ENCODE measurements at regions not wholly inside any gene's neighbourhood (a gene's known extent, or its start where the extent isn't known, plus 50 kb on each side); places are given as distances from the start of the nearest gene placed in this dataset.
"Not testable (repeated sequence)": the region's sequence is repeated elsewhere in the genome, so short reads cannot be mapped to it uniquely, and the experiment has no call there.

GRCh38 chr13:42484386-42484785 is 89.6 kb upstream of the TNFSF11 start:
- DNase-seq = no peak

GRCh38 chr13:42485272-42485671 is 88.7 kb upstream of the TNFSF11 start:
- DNase-seq = no peak

GRCh38 chr13:42486711-42487198 is 87.2 kb upstream of the TNFSF11 start:
- no peak for DNase-seq

- DNase-seq = no peak
These were observed 86.7 kb upstream of the TNFSF11 start for GRCh38 chr13:42487221-42487620.

- no peak for DNase-seq
These were observed 83.3 kb upstream of the TNFSF11 start for GRCh38 chr13:42490676-42491075.

- no peak for DNase-seq
These were observed 81.5 kb upstream of the TNFSF11 start for GRCh38 chr13:42492372-42492920.

GRCh38 chr13:42494157-42494556 is 79.8 kb upstream of the TNFSF11 start:
- DNase-seq = no peak

- no peak for DNase-seq
These were observed 78.7 kb upstream of the TNFSF11 start for GRCh38 chr13:42495255-42495654.

GRCh38 chr13:42495751-42496150 is 78.2 kb upstream of the TNFSF11 start:
- DNase-seq = no peak

GRCh38 chr13:42496926-42497554 is 76.9 kb upstream of the TNFSF11 start:
- not testable (repeated sequence) for DNase-seq

- DNase-seq = no peak
These were observed 76.2 kb upstream of the TNFSF11 start for GRCh38 chr13:42497798-42498197.

GRCh38 chr13:42498521-42498920 is 75.4 kb upstream of the TNFSF11 start:
- DNase-seq = no peak

Measured in C1 segment of cervical spinal cord (tissue), 14 donors.